ENCODE measurements at regions not wholly inside any gene's neighbourhood (a gene's known extent, or its start where the extent isn't known, plus 50 kb on each side); places are given as distances from the start of the nearest gene placed in this dataset.
"Not testable (repeated sequence)": the region's sequence is repeated elsewhere in the genome, so short reads cannot be mapped to it uniquely, and the experiment has no call there.

DNA sequence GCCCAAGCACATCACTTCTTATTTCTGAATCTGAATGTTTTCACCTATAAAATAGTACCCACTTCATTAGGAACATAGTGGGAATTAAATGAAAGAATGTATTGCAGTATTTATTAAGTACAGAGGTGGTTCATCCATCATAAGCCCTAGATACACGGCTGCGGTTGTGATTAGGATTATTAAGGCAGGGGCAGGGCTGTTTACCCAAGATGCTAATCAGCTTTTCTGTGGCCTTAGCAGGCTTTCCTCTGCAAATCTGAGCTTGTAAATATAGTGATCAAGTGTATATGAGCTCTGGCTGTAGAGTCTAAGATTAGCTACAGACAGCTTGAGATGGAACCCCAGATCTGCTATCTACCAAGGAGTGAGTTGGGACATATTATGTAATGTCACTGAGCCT, 124.1 kb upstream of the ADRA1B start:
- DNase-seq, result no peak

DNA sequence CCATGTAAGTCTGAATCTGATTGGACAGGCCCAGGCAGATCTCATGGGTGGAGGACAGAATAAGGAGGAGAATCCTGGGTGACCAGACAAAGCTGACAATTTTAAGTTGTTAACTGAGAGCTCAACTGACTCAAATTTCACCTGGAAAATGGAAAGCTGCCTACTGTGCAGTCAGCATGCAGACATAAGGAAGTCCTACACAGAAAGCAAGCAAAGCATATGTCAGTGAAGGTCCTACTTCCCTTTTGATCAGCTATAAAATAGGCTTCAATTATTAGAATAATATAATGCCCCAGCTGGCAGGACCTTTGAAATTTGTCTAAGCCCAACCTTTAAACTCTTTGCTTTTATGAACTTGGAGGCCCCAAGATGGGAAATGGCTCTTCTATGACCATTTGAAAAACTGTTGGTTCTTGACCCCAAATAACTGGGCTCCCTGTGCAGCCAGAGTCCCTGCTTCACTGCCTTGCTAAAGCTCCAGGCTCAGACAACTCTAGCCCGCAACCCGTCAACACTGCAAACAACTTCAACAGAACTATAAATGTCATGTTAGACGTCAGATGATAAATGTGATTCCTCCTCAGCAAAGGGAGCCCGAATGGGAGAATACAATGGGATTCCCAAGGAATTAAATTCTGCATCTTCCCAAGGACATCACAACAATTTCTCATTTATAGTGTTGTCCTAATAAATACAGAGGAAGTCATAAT, 118.9 kb upstream of the ADRA1B start:
- DNase-seq, result no peak

DNA sequence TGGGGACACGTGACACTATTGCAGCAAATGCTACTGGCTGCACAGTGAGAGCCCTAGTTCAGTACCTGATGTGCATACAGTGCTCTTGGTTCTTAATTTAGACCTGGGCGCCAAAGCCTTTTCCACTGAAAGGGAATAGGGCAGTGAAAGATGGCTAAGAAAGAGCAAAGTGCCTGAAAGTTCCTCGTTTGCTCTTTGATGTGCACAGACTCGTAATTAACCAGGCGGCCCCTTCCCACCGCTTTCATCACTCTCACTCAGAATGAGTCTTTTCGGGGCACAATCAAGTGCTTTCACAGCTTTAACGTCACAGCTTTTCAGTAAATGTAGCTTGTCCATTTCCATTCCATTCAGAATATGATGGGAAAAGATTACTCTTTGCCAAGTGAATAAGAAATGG, 116.6 kb upstream of the ADRA1B start:
- no peak for DNase-seq

- no peak for DNase-seq
Measured at GRCh38 chr5:159800131-159800840, 116.0 kb upstream of the ADRA1B start.

DNA sequence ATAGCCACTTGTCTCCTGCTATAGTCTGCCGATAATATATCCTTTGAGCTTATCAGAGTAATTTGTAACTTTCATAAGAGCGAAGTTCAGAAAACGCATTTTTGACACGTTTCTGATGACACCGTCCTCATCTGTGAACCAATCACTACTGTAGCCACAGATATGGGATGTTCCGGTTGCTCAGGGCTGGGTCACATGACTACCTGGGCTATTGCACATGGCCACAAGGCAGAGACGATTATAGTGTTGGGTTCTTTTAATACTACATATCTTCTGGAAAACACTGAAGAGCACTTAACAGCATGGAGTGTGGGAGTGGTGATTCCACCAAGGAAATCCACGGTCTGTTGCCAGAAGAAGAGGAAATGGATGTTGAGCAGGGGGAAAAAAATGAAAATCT, 115.0 kb upstream of the ADRA1B start:
- DNase-seq, result no peak

- DNase-seq, result no peak
Measured at GRCh38 chr5:159802661-159803060, 113.6 kb upstream of the ADRA1B start.

GRCh38 chr5:159804121-159804520, 112.2 kb upstream of the ADRA1B start:
- no peak for DNase-seq

- DNase-seq, result no peak
Measured at GRCh38 chr5:159805021-159805420, 111.3 kb upstream of the ADRA1B start.

DNA sequence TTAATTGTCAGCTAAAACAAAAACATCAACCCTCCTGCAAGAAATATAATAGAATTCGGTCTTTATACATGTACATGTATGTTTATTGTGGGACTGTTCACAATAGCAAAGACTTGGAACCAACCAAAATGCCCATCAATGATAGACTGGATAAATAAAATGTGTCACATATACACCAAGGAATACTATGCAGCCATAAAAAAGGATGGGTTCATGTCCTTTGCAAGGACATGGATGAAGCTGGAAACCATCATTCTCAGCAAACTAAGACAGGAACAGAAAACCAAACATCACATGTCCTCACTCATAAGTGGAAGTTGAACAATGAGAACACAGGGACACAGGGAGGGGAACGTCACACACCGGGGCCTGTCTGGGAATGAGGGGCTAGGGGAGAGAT, 109.1 kb upstream of the ADRA1B start:
- not testable (repeated sequence) for DNase-seq

DNA sequence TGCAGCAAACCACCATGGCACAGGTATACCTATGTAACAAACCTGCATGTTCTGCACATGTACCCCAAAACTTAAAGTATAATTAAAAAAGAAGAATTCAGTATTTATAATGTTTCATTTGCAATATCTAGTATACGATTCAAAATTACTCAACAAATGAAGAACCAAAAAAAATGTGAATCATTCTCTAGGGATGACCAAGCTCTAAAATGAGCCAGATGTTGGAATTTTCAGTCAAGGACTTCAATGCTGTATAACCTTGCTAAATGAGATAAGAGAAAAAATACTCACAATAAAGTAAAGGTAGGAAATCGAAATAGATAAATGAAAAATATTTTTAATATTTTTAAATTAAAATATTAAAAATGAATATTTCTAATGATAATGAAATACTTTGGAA, 108.7 kb upstream of the ADRA1B start:
- DNase-seq, result no peak

GRCh38 chr5:159811712-159812111, 104.6 kb upstream of the ADRA1B start:
- no peak for DNase-seq

DNA sequence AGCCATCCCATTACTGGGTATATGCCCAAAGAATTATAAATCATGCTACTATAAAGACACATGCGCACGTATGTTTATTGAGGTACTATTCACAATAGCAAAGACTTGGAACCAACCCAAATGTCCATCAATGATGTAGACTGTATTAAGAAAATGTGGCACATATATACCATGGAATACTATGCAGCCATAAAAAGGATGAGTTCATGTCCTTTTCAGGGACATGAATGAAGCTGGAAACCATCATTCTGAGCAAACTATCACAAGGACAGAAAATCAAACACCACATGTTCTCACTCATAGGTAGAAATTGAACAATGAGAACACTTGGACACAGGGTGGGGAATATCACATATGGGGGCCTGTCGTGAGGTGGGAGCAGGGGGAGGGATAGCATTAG, 103.5 kb upstream of the ADRA1B start:
- DNase-seq, result not testable (repeated sequence)

DNA sequence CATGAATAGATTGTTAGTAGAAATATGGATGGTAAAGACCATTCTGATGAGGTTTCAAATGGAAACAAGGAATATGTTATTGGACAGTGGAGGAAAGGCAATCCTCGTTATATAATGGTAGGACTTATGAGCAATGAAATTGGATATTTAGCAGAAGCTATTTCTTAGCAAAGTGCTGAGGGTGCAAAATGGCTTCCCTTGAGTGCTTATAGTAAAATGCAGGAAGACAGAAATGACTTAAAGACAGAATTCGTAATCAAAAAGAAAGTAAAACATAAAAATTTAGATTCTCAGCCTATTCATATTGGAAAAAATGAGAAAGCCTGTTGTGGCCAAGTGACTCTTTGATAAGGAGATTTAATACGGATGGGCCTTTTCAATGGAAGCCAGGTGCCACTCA, 102.1 kb upstream of the ADRA1B start:
- no peak for DNase-seq

- DNase-seq, result no peak
Measured at GRCh38 chr5:159814805-159815585, 101.3 kb upstream of the ADRA1B start.

- DNase-seq, result no peak
Measured at GRCh38 chr5:159817262-159818029, 98.8 kb upstream of the ADRA1B start.

DNA sequence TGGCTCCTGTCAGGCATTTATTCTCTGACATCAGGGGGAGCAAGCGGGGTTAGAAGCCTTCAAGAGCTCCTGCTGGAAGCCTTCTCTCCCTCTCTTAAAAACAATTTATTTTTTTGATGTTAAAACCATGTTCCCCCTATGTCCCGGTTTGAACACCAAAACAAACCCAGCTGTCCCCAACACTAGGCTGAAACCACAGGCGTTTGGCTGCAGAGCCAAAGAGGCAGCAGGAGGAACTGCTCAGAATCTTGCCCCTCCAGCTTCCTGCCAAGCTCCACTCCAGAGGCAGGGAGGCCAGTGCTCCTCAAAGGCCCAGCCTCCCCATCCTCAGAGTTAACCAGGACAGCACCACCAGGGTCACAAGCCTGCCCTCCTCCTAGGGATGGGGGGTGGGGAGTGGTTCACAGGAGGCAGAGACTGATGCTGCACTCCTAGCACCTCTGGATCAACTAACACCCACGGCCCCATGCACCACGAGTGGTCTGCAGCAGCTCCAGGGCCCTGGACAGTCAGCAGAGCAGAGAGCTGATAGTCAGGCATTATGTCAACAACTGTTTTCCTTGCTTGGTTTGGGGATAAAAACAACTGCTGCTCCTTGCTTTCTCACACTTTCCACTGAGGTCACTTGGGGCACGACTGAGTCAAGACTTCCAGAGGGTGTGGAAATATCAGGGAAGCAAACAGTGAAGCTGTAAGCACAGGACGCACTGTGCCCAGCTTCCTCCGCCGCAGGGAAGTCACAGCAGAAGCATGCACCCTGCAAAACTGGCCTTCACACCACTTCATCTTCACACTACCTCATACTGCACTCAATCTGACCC, 96.5 kb upstream of the ADRA1B start:
- DNase-seq, result no peak

GRCh38 chr5:159820692-159821091, 95.6 kb upstream of the ADRA1B start:
- DNase-seq, result no peak

DNA sequence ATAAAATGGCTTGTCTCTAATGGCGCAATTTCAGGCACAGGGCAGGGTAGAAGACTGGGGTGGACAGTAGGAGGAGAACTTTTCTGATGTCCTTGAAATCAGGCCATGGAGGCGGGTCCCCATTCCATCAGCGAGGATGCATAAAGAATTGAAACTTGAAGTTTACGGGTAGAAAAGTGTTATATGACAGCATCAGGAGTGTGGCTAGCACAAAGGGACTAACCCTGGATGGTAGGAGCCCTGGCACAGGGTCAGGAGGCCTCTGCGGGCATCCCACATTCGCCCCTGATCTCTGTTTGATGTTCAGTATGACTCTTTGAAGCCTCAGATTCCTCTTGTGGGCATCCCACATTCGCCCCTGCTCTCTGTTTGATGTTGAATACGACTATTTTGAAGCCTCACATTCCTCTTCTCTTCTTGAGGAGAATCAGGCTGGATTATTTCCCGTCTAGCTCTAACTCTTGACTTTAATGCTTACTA, 94.8 kb upstream of the ADRA1B start:
- DNase-seq, result no peak

- no peak for DNase-seq
Measured at GRCh38 chr5:159824188-159825161, 91.8 kb upstream of the ADRA1B start.

GRCh38 chr5:159825551-159826051, 90.7 kb upstream of the ADRA1B start:
- no peak for DNase-seq
